VCaP (cell line): ENCODE measurements at regions not wholly inside any gene's neighbourhood (a gene's known extent, or its start where the extent isn't known, plus 50 kb on each side); places are given as distances from the start of the nearest gene placed in this dataset.
"Not testable (repeated sequence)": the region's sequence is repeated elsewhere in the genome, so short reads cannot be mapped to it uniquely, and the experiment has no call there.

Experiments
- H3K27ac ChIP-seq: fragments of 450-650 bp; 2 replicates; pipeline ENCODE4 v1.5.1; 2017
- CTCF ChIP-seq: fragments of 450-650 bp; conservative IDR thresholded peaks from 2 replicates; pipeline ENCODE4 v1.5.1; 2017; ENCODE audit warnings: mild to moderate bottlenecking, moderate library complexity

DNA sequence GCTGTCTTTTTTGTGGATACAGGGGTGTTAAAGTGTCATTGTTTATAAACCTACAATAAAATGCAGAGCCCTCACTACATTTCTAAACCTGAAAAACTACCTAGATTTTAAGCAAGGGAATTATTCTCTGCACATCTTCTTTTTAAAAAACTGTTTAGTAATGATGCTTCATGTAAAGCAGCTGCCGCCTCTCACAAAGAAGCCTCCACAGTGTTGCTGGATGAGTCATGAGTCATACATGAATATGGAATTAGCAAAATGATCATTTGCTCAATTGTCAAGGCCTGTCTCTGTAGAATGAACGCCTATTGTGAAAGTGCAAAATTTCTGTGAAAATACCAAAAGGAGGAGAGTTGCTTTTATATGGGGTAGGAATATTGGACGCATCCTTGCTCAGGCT, 259.5 kb upstream of the CHRM3 start:
- TF ChIP-seq CTCF, result no peak
- H3K27ac ChIP-seq, result no peak overlapping the region

- TF ChIP-seq CTCF, result no peak
- no peak overlapping the region for H3K27ac ChIP-seq
Observed at GRCh38 chr1:239125893-239126292, 260.5 kb upstream of the CHRM3 start.

GRCh38 chr1:239125027-239125426, 261.3 kb upstream of the CHRM3 start:
- H3K27ac ChIP-seq, result no peak overlapping the region
- TF ChIP-seq CTCF, result no peak

DNA sequence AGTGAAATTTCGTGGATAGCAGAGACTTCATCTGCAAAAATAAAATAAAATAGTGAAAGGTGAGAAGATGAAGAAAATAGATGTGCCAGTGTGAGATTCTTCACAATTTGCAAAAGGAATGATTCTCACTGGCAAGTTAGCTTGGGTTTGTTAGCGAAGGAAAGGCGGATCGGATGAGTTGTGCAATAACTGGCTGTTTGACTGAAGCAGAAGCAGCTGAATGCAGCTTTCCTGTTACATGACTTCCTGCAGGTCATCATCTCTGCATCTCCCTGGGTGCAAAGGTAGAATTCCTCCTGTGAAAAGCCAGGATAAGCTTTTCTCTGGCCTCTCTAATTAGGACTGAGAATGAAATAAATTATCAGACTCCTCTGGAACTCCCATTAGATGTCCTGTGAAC, 263.1 kb upstream of the CHRM3 start:
- H3K27ac ChIP-seq, result no peak overlapping the region
- TF ChIP-seq CTCF, result no peak

GRCh38 chr1:239112101-239112935, 274.1 kb upstream of the CHRM3 start:
- TF ChIP-seq CTCF, result peak; percentile 32; the same call in 1 of the 2 replicates
- 0 out of 2 replicates have a peak overlapping the region, but pooled peaks have one; percentile 0 for H3K27ac ChIP-seq

GRCh38 chr1:239107676-239108075, 278.7 kb upstream of the CHRM3 start:
- no peak for TF ChIP-seq CTCF
- H3K27ac ChIP-seq, result no peak overlapping the region

GRCh38 chr1:239106689-239107088, 279.7 kb upstream of the CHRM3 start:
- H3K27ac ChIP-seq, result not testable (repeated sequence)

DNA sequence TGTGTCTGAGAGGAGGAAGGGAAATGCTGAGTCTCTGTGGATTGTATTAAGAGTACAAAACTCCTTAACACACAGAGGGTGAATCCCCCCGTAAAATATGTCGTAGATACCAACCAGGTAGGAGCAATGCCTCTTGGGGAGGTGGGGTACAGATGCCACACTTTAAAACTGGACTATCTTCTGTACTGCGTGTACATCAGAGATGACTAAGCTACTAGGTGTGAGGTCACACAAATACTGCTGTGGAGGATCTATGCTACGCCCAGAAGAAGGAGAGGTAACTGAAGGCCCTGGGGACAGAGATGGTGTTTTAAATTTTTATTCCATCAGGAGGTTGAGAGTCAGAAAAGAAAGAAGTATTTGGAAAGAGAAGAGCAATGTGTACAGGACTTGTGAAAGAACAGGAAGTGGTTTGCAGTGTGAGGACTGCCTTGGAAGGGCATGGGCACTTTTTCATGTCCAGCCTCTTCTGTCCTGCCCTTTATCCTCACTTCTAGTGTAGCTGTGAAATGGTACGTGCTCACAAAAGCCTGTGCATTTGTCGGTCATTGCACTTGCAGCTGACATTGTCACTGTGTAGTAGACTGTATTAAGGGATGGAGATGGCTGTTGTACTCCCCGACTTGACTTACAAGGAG, 287.8 kb upstream of the CHRM3 start:
- TF ChIP-seq CTCF, result no peak
- no peak overlapping the region for H3K27ac ChIP-seq
